Naive B cell (primary cell): ENCODE measurements at regions not wholly inside any gene's neighbourhood (a gene's known extent, or its start where the extent isn't known, plus 50 kb on each side); places are given as distances from the start of the nearest gene placed in this dataset.

ENCODE experiments used
- ATAC-seq, 2 donors: fragments of 150-1000 bp; cut with Tn5 transposase; 2 replicates each; pipeline ENCODE4 v1.10.0; 2021; ENCODE audit warnings: low read depth in 2 of 2, mild to moderate bottlenecking in 2 of 2, moderate library complexity in 2 of 2
- DNase-seq: peaks from one replicate; pipeline ENCODE4 v3.0.0; 2022
- H3K27ac Mint-ChIP-seq, 6 donors: one replicate each; pipeline ENCODE4 v1.8.0; 2020 to 2022; ENCODE audit warnings: mild to moderate bottlenecking in 6 of 6, mixed read lengths in 6 of 6, moderate library complexity in 5 of 6, inconsistent platforms in 2 of 6
- H3K27me3 Mint-ChIP-seq, 3 donors: one replicate each; pipeline ENCODE4 v1.8.0; 2021 to 2022; ENCODE audit warnings: mixed read lengths in 3 of 3, mild to moderate bottlenecking in 1 of 3
- H3K36me3 Mint-ChIP-seq, 2 donors: one replicate each; pipeline ENCODE4 v1.8.0; 2020 to 2022; ENCODE audit warnings: mixed read lengths in 2 of 2, inconsistent platforms in 1 of 2, mild to moderate bottlenecking in 1 of 2
- H3K4me1 Mint-ChIP-seq, 3 donors: one replicate each; pipeline ENCODE4 v1.8.0; 2020 to 2022; ENCODE audit warnings: mixed read lengths in 3 of 3, inconsistent platforms in 1 of 3, mild to moderate bottlenecking in 1 of 3, moderate library complexity in 1 of 3
- H3K4me3 Mint-ChIP-seq, 8 donors: one replicate each; pipeline ENCODE4 v1.8.0; 2020 to 2022; ENCODE audit warnings: mild to moderate bottlenecking in 8 of 8, mixed read lengths in 8 of 8, moderate library complexity in 8 of 8, inconsistent platforms in 2 of 8
- H3K9me3 Mint-ChIP-seq, 7 donors: one replicate each; pipeline ENCODE4 v1.8.0; 2020 to 2022; ENCODE audit warnings: mixed read lengths in 7 of 7, mild to moderate bottlenecking in 5 of 7, inconsistent platforms in 2 of 7, moderate library complexity in 1 of 7

GRCh38 chrX:39915596-39915995, 182.2 kb downstream of the BCOR start:
- ATAC-seq (no peak), DNase-seq (no peak)
- Mint-ChIP-seq H3K36me3 (no peaks in the 10 kb centered on the region), H3K9me3 (peaks cover 0 to 4% (median 0%) of the 10 kb centered on the region in 7 donors), H3K27ac (no peak overlapping the region), H3K4me1 (no peaks in the 10 kb centered on the region), H3K4me3 (no peak overlapping the region), H3K27me3 (peaks cover 0 to 20% (median 0%) of the 10 kb centered on the region in 3 donors)

DNA sequence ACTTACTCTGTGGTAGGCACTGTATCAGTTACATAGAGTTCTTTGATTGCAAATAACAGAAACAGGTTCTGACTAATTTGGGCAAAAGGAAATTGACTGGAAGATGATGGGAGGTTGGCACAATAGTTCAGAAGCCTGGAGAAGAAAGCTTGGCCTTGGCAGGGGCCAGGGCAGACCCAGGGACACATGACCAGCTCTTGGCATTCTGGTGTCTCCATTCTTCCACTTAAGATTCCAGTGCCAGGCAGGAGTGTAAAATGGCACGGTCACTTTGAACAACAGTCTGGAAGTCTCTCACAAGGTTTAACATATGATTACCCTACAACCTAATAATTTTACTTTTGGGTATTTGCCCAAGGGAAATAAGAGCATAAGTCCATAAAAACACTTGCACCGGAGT, 175.9 kb downstream of the BCOR start:
- Mint-ChIP-seq H3K9me3 (peaks cover 0 to 4% (median 0%) of the 10 kb centered on the region in 7 donors), H3K27me3 (peaks cover 0 to 5% (median 0%) of the 10 kb centered on the region in 3 donors)

GRCh38 chrX:39922488-39922887, 175.3 kb downstream of the BCOR start:
- no peak overlapping the region for H3K4me3 Mint-ChIP-seq
- H3K9me3 Mint-ChIP-seq: peaks cover 0 to under 1% (median 0%) of the 10 kb centered on the region in 7 donors
- ATAC-seq: no peak
- H3K36me3 Mint-ChIP-seq: no peaks in the 10 kb centered on the region
- DNase-seq: no peak
- H3K4me1 Mint-ChIP-seq: no peaks in the 10 kb centered on the region
- H3K27ac Mint-ChIP-seq: no peak overlapping the region
- no peaks in the 10 kb centered on the region for H3K27me3 Mint-ChIP-seq

More for the DNA sequence above, 175.9 kb downstream of the BCOR start:
- ATAC-seq: no peak
- no peak for DNase-seq
- Mint-ChIP-seq H3K27ac (no peak overlapping the region), H3K4me3 (no peak overlapping the region), H3K4me1 (no peaks in the 10 kb centered on the region), H3K36me3 (no peaks in the 10 kb centered on the region)

DNA sequence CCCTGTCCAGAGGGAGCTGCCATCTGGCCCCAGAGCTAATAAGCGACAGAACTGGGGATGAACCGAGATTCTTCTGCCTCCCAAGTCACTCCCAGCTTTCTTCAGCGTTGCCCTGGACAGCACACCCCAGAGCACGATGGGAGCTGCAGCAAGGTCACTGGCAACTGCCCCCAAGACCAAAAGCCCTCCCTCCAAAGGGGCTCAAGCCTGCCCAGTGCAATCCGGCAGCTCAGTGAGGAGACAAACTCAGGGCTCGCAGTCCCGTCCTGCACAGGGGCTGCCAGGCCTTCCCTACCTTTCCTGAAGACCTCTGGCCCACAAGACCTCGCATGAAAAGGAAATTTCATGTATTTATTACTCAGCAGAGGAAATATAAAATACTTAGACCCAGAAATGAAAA, 174.8 kb downstream of the BCOR start:
- Mint-ChIP-seq H3K27ac (no peak overlapping the region), H3K27me3 (no peaks in the 10 kb centered on the region), H3K36me3 (no peaks in the 10 kb centered on the region), H3K4me1 (no peaks in the 10 kb centered on the region), H3K4me3 (no peak overlapping the region), H3K9me3 (no peaks in the 10 kb centered on the region)
- ATAC-seq: no peak
- DNase-seq: no peak

DNA sequence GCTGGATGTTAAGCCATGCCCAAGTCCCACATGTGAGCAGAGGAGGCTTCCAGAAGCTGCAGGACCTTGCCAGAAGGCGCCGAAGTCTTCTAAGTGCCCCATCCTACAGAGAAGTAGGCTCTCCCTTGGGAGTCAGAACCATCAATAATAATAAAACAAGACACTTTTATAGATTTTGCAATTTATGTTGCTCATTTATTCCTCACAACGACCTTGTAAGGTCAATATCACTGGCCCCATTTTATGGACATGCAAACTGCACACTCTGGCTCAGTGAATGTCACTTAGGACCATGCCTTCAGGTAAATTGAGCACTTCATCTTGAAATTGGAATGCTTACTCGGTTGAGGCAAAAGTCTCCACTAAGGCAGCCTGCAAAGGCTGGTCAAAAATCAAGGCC, 170.4 kb downstream of the BCOR start:
- Mint-ChIP-seq H3K4me1 (no peaks in the 10 kb centered on the region), H3K36me3 (no peaks in the 10 kb centered on the region), H3K4me3 (no peak overlapping the region), H3K27me3 (no peaks in the 10 kb centered on the region), H3K9me3 (peaks cover 0 to 1% (median 0%) of the 10 kb centered on the region in 7 donors), H3K27ac (peak overlapping the region in 1 of 6 donors; percentile 42)
- DNase-seq: no peak
- ATAC-seq: no peak

DNA sequence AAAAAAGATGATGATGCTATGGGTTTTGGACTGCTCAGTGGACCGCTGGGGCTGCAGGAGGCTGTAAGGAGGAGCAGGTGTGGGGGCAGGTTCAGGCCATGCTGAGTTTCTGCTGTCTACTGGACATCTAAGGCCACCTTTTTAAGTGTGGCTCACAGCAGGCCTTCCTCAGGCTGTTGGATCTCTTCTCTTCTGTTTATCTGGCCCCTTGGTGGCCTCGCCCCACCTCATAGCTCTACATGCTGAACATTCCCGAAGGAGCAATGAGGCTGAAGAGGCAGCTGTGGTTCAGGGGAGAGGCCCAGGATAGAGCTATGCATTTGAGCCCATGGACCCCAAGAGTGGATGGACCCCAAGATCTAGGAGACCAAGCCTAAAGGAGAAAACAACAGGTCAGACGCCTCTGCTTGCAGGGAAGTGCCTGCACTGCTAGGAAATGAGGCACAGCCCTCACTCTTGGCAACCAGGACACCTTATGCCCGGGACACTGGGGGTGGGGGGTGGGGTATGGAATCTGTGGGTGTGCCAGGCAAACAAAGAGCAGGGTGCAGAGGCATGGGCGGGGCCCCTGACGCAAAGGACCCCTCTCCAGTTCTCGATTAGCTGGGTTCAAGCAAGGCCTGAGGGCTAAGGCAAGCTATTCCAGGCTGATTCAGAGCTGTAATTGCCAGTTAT, 168.9 kb downstream of the BCOR start:
- Mint-ChIP-seq H3K9me3 (peaks cover 0 to 1% (median 0%) of the 10 kb centered on the region in 7 donors), H3K4me3 (peak overlapping the region in 2 of 8 donors; percentile 16 to 19), H3K27me3 (no peaks in the 10 kb centered on the region), H3K4me1 (peaks cover 0 to 10% (median 0%) of the 10 kb centered on the region in 3 donors), H3K27ac (no peak overlapping the region), H3K36me3 (no peaks in the 10 kb centered on the region)
- DNase-seq (no peak), ATAC-seq (no peak)

GRCh38 chrX:39929379-39930025, 168.3 kb downstream of the BCOR start:
- no peaks in the 10 kb centered on the region for H3K27me3 Mint-ChIP-seq
- ATAC-seq: no peak
- peak overlapping the region in 1 of 8 donors; percentile 16 for H3K4me3 Mint-ChIP-seq
- DNase-seq: no peak
- H3K27ac Mint-ChIP-seq: peak overlapping the region in 1 of 6 donors; percentile 26
- H3K9me3 Mint-ChIP-seq: peaks cover 0 to 1% (median 0%) of the 10 kb centered on the region in 7 donors
- peaks cover 0 to 14% (median 0%) of the 10 kb centered on the region in 3 donors for H3K4me1 Mint-ChIP-seq
- no peaks in the 10 kb centered on the region for H3K36me3 Mint-ChIP-seq

- peaks cover 0 to 17% (median 0%) of the 10 kb centered on the region in 3 donors for H3K4me1 Mint-ChIP-seq
- no peaks in the 10 kb centered on the region for H3K27me3 Mint-ChIP-seq
- no peak overlapping the region for H3K4me3 Mint-ChIP-seq
- H3K27ac Mint-ChIP-seq: peak overlapping the region in 2 of 6 donors; percentile 24 to 53
- DNase-seq (no peak), ATAC-seq (no peak)
- H3K9me3 Mint-ChIP-seq: peaks cover 0 to 1% (median 0%) of the 10 kb centered on the region in 7 donors
- H3K36me3 Mint-ChIP-seq: no peaks in the 10 kb centered on the region
Measured at GRCh38 chrX:39930786-39931528, 166.8 kb downstream of the BCOR start.

DNA sequence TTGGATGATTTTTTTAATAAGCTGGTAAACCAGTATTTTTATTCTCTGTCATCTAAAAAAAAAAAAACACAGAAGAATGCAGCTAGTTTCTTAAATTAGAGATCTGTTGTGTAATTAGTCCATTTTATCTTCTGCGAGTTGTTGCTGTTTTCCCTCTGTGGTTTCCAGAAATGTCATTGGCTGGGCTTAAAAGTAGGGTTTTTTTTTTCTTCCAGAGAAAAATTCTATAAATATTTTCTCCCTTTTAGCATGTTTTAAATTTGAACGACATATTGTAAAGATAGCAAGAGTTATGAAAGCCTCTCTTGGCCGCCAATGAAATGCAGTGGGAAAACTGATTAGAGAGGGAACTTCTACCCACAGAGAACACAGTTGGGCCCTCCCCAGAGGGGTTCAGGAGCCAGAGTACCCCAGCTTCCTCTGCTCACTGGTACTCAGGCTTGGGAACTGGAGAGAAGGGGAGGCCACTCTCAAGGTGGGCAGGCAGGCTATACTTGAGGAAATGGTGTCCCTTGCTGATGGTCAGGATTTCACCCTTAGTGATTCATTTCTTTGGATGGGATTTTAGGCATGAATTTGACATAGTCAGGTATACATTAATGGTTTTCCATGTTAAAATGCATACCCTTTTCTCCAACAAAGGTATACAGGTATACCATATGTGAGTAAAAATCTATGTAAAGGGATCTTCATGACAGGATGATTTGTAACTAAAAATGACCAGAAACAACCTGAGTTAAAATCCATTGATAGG, 166.1 kb downstream of the BCOR start:
- H3K27ac Mint-ChIP-seq: no peak overlapping the region
- H3K4me3 Mint-ChIP-seq: no peak overlapping the region
- no peaks in the 10 kb centered on the region for H3K36me3 Mint-ChIP-seq
- peaks cover 0 to 24% (median 4%) of the 10 kb centered on the region in 3 donors for H3K4me1 Mint-ChIP-seq
- peaks cover 0 to 1% (median 0%) of the 10 kb centered on the region in 7 donors for H3K9me3 Mint-ChIP-seq
- DNase-seq (no peak), ATAC-seq (no peak)
- H3K27me3 Mint-ChIP-seq: no peaks in the 10 kb centered on the region

GRCh38 chrX:39935411-39936064, 162.2 kb downstream of the BCOR start:
- Mint-ChIP-seq H3K27me3 (no peaks in the 10 kb centered on the region), H3K4me1 (peaks cover 6 to 38% (median 8%) of the 10 kb centered on the region in 3 donors), H3K4me3 (peak overlapping the region in 3 of 8 donors; percentile 15 to 57 (median 39)), H3K36me3 (no peaks in the 10 kb centered on the region), H3K27ac (no peak overlapping the region), H3K9me3 (no peaks in the 10 kb centered on the region)
- ATAC-seq: no peak
- DNase-seq: no peak

- Mint-ChIP-seq H3K27me3 (peaks cover 0 to 1% (median 0%) of the 10 kb centered on the region in 3 donors), H3K9me3 (no peaks in the 10 kb centered on the region), H3K4me1 (peaks cover 6 to 38% (median 8%) of the 10 kb centered on the region in 3 donors), H3K36me3 (no peaks in the 10 kb centered on the region), H3K27ac (peak overlapping the region in 3 of 6 donors; percentile 77 to 92 (median 85)), H3K4me3 (peak overlapping the region; percentile 60 to 89 (median 79))
- ATAC-seq: peak; percentile 63 to 69
- DNase-seq: no peak
Measured at GRCh38 chrX:39936886-39937770, 160.6 kb downstream of the BCOR start.

- Mint-ChIP-seq H3K27me3 (peaks cover 0 to 7% (median 5%) of the 10 kb centered on the region in 3 donors), H3K4me1 (peaks cover 6 to 31% (median 8%) of the 10 kb centered on the region in 3 donors), H3K9me3 (peaks cover 0 to 5% (median under 1%) of the 10 kb centered on the region in 7 donors), H3K36me3 (no peaks in the 10 kb centered on the region), H3K27ac (no peak overlapping the region), H3K4me3 (no peak overlapping the region)
- DNase-seq (no peak), ATAC-seq (no peak)
Measured at GRCh38 chrX:39938466-39938865, 159.3 kb downstream of the BCOR start.
